IPS-NIHi7 (cell line): ENCODE measurements at regions not wholly inside any gene's neighbourhood (a gene's known extent, or its start where the extent isn't known, plus 50 kb on each side); places are given as distances from the start of the nearest gene placed in this dataset.
"Not testable (repeated sequence)": the region's sequence is repeated elsewhere in the genome, so short reads cannot be mapped to it uniquely, and the experiment has no call there.

Experiments
- DNase-seq: peaks from one replicate; pipeline ENCODE4 v3.0.0; 2012; ENCODE audit warnings: mixed read lengths; ENCODE audit errors: extremely low spot score

GRCh38 chr14:55807053-55807880 is 227.3 kb downstream of the KTN1 start:
- no peak for DNase-seq

- no peak for DNase-seq
These were observed 227.9 kb downstream of the KTN1 start for GRCh38 chr14:55807881-55808379.

- DNase-seq: no peak
These were observed 233.6 kb downstream of the KTN1 start for GRCh38 chr14:55813630-55814029.

DNA sequence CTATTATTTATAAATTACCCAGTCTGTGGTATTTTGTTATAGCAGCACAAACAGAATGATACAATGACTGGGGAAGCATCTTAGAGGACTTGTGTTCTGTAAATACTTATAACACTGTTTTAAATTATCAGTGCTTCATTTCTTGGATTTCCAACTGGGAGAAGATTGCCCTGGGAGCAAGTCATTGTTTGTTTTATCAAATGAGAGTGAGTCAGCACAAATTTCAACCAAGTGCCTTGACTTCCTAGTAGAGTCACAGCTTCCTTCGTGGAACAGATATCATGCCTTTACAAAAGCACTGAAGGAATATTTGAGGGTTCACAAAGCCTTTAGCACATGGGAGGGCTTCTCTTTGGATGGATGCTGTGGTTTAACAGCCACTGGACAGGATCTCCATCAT is 234.1 kb downstream of the KTN1 start:
- DNase-seq: no peak

- no peak for DNase-seq
These were observed 234.9 kb downstream of the KTN1 start for GRCh38 chr14:55814873-55815272.

DNA sequence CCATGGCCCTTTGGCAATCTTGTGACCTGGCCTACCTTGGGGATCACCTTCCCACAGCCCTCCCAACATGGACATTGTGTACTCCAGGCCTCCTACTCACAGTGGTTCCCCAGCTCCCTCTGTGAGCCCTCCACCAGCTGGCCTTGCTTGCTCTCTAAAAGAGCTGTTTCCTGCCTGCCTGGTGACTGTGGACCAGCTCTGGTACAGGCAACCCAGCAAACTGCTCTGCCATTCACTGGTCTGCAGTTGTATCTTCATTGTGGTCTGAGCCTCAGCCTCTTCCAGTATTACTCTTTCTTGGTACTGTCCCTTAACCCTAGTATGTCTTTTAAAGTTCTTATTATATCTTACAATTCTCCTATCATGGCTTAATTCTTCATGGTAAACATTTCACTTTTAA is 236.2 kb downstream of the KTN1 start:
- DNase-seq: no peak

DNA sequence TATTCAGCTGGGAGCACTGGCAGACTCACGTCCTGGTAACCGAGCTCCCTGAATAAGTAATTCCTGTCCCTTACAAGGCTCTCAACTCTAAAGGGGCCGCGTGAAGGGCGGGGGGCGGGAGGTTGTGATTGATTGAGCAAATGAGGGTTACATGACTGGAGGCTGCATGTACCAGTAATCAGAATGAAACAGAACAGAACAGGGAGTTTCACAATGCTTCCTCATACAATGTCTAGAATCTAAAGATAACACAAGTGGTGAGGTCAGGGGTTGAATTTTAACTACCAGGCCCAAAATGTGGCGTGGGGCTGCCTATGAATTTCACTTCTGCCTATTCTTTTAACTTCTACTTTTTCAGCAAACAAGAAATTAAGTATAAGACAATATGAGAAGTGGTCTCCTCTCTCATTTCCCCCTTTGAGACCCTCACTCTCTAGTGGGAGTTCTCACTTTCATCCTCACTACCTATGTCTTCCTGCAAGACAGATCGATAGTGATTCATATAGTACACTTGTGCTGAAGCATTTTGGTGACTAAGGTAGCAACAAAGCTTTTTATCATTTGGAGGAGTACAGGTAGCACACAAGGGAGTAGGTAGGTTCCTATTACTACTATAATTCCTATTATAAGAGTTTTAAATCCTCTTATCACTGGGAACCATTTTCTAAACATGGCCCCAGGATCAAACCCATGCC is 239.8 kb downstream of the KTN1 start:
- DNase-seq: no peak

DNA sequence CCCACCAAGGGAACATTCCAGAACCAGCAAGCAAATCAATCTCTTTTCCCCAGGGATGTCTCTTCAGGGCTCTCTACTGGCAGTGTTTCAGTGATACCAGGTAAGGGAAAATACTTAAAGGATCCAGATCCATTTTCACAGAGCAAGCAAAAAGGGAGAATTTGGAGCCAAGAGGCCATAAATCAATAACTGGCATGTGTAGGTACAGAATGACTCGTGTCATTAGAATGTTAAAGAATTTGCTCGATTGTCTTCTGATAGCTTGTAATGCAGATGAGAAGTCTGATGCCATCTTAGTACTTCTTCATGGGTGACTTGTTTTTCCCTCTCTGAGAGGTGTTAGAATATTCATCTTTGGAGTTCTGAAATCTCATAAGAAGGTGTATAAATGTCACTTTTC is 242.9 kb downstream of the KTN1 start:
- DNase-seq: no peak

DNA sequence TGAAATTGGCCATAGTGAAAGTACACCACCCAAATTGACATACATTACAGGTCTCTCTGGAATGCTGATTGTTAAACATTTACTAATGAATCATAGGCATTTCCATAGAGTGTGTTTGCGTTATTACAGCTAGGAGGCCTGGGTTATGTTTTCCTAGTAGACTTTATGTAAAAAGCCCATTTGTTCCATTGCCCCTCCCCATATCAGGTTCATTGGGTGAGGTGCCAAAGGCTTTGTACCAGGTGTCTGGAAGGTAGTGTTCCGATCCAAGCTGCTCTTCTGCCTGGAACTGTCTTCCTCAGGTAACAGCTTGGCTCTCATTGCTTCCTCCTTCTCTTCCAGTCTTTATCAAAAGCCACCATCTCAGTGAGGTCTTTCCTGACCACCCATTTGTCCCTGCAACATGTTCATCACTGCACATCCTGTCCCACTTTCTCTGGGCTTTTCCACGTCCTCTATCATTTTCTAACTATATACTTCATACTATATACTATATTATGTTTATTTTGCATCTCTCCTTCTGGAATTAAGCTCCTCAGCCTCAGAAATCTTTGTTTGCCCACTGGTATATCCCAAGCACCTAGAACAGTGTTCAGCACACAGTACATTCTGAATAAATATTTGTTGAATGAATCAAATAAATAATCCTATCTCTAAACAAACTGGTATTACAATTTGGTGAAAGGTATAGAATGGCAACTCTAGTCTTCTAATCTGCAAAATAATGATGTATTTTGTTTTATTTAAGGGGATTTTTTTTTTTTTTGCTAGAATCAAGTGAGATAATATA is 252.3 kb downstream of the KTN1 start:
- DNase-seq: no peak

GRCh38 chr14:55832974-55833373 is 253.0 kb downstream of the KTN1 start:
- DNase-seq: no peak

- no peak for DNase-seq
These were observed 254.4 kb downstream of the KTN1 start for GRCh38 chr14:55834390-55834789.

DNA sequence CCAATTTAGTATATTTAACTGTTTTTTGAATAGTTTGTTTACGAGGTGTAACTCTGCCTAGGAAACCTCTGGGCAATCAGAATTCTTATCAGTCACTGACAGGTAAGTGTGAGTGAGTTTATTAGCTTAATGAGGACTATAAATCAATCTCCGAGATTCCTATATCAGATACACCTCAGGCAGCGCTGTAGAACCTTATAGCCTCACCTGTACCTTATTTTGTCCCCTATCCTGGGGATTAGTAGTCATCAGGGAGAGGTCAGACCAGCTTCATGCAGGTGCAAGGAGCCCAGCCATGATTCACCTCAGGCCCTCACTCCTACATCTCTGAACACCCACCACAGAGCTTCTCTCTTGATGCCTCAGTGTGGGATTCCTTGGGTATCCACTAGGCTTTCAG is 256.0 kb downstream of the KTN1 start:
- no peak for DNase-seq

GRCh38 chr14:55837467-55837866 is 257.5 kb downstream of the KTN1 start:
- no peak for DNase-seq

DNA sequence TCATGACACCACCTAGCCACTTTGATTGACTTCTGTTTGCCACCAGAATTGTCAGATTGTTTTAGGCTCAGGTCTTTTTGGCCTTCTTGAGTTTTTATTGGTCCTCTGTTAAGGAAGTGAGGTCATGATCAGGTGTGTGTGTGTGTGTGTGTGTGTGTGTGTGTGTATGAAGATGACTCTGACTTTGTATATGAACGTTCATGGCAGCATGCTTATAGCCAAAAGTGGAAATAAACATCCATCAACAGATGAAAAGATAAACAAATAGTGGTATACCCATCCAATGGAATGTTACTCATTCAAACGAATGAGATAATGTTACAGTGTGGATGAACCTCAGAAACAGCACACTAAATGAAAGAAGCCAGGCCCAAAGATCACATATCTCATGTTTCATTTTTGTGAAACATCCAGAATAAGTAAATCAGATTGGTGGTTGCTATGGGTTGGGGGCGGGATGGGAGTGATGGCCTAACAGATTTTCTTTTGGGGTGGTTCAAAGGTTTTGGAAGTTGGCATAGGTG is 258.6 kb downstream of the KTN1 start:
- DNase-seq: no peak

DNA sequence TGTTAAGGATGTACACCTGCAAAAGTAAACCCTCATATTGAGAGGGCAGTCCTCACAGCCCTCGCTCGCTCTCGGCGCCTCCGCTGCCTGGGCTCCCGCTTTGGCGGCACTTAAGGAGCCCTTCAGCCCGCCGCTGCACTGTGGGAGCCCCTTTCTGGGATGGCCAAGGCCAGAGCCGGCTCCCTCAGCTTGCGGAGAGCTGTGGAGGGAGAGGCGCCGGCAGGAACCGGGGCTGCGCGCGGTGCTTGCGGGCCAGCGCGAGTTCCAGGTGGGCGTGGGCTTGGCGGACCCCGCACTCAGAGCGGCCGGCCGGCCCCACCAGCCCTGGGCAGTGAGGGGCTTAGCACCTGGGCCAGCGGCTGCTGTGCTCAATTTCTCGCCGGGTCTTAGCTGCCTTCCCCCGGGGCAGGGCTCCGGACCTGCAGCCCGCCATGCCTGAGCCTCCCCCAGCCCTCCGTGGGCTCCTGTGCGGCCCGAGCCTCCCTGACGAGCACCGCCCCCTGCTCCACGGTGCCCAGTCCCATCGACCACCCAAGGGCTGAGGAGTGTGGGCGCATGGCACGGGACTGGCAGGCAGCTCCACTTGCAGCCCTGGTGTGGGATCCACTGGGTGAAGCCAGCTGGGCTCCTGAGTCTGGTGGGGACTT is 259.4 kb downstream of the KTN1 start:
- not testable (repeated sequence) for DNase-seq

DNA sequence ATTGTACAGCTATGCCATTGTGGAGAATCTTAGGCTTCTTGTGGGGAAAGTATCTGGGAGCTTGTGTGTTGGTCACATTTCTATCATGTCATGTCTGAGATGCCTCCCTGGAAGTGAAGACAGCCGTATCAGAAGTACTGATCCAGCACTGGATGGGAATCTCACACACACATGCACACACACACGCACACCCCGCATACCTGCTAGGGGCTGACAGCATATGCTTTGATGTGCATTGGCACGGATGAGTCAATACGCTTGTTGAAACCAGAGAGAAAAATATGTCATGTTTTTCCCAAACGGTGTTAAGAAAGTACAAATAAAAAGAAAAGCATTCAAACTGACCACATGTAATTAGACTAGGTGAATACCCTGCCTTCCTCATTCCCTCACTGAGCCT is 260.8 kb downstream of the KTN1 start:
- no peak for DNase-seq

GRCh38 chr14:55841625-55842024 is 261.6 kb downstream of the KTN1 start:
- DNase-seq: no peak

DNA sequence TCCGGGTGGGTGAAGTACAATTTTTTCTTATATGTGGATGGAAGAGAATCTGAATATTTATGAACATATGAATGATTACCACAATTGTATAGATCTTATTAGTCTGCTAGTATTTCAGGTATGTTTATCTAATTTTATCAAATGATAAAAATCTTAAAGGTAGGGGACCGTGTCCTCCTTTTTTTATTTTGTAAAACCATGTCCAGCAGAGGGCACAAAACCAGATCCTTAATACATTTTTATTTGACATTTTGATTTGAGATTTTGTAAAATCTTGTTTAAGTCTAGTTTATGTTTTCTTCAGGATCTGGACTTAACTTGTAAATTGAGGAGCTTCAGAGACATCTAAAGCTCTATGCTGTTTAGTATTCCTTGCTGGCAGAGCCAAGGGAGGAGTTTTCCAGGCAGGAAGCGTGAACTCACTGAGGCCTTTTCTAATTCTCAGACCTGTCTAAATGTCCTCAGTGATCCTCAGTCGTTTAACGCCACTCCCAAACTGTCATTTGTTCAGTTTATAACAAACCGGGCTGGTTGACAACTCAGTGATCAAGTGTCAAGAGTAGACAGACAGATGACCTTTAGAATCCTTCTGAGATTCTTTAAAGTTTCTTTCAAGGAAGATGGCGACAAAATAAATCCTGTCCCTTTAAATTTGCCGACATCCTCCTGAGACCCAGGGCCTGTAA is 263.9 kb downstream of the KTN1 start:
- no peak for DNase-seq

- no peak for DNase-seq
These were observed 266.2 kb downstream of the KTN1 start for GRCh38 chr14:55845963-55846825.

- no peak for DNase-seq
These were observed 266.9 kb downstream of the KTN1 start for GRCh38 chr14:55846826-55847446.
